Bronchial epithelial cell (primary cell): ENCODE measurements at regions not wholly inside any gene's neighbourhood (a gene's known extent, or its start where the extent isn't known, plus 50 kb on each side); places are given as distances from the start of the nearest gene placed in this dataset.

Experiments
- DNase-seq: peaks from one replicate; pipeline ENCODE4 v3.0.0-alpha.2; 2010; ENCODE audit warnings: low read depth
- FAIRE-seq: peaks from 2 replicates; lab custom pipeline; 2011; peaks lifted over from hg19 to GRCh38; lab: Jason Lieb, UNC
- H3K27me3 ChIP-seq: 2 replicates; pipeline ENCODE4 v1.5.1; 2011; ENCODE audit warnings: low read length; ENCODE audit not compliant: control insufficient read depth, insufficient read depth
- H3K36me3 ChIP-seq: 2 replicates; pipeline ENCODE4 v1.5.1; 2011; ENCODE audit warnings: low read length; ENCODE audit not compliant: control insufficient read depth, insufficient read depth
- H3K4me3 ChIP-seq: 2 replicates; pipeline ENCODE4 v1.5.1; 2011; ENCODE audit warnings: mild to moderate bottlenecking, low read depth, low read length, control low read depth
- TF ChIP-seq, protein P1 (sequence below): IDR thresholded peaks from 2 replicates; pipeline ENCODE4 v1.5.1; 2011; ENCODE audit warnings: mild to moderate bottlenecking, moderate library complexity, low read length, control low read depth, inconsistent platforms; ENCODE audit not compliant: insufficient read depth, severe bottlenecking

GRCh38 chr2:11097854-11098387 lies 57.3 kb upstream of the SLC66A3 start:
- DNase-seq: no peak
- H3K4me3 ChIP-seq: no peak overlapping the region
- TF ChIP-seq, protein P1, sequence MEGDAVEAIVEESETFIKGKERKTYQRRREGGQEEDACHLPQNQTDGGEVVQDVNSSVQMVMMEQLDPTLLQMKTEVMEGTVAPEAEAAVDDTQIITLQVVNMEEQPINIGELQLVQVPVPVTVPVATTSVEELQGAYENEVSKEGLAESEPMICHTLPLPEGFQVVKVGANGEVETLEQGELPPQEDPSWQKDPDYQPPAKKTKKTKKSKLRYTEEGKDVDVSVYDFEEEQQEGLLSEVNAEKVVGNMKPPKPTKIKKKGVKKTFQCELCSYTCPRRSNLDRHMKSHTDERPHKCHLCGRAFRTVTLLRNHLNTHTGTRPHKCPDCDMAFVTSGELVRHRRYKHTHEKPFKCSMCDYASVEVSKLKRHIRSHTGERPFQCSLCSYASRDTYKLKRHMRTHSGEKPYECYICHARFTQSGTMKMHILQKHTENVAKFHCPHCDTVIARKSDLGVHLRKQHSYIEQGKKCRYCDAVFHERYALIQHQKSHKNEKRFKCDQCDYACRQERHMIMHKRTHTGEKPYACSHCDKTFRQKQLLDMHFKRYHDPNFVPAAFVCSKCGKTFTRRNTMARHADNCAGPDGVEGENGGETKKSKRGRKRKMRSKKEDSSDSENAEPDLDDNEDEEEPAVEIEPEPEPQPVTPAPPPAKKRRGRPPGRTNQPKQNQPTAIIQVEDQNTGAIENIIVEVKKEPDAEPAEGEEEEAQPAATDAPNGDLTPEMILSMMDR: no peak
- no peaks in the 10 kb centered on the region for H3K36me3 ChIP-seq
- FAIRE-seq: no peak
- no peaks in the 10 kb centered on the region for H3K27me3 ChIP-seq

DNA sequence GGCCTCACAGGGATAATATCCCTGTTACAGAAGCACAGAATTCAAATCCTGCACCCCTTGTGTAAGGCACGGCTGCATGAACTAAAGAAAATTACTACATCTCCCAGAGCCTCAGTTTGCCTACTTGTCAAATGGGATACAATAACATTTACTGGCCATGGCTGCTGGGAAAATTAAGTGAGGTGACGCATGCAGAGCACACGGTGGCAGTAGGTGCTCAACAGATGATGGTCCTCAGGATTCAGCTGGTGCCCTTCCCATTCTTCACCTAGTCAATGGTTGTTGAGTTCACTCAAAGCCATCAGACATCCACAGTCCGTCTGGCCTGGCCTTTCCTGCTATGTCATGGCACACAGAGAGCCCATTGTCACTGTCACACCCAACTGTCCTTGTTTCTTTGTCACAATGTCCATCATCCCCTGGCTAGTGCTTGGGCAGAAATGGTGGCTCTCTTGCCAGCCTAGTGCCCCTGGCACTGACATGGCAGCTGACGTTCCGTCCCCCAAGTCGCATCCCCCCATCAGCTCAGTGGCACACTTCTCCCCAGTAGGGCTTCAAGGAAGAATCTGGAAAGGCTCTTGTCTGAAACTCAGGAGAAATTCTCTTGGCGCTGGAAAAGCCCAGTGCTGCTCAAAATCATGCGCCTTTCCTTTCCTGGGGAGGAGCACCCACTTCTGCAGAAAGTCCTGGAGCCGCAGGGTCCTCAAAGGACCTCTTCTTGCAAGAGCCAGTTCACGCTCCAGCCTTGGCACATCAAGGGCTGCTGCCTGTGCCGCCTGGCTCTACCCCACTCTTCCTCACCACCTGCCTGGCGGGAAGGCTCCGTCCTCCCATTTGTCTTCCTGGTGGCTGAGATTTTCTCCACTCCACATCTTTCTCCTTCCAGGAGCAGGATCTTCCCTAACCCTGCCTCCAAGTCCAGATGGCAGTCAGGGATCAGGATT lies 55.9 kb upstream of the SLC66A3 start:
- TF ChIP-seq, protein P1: no peak
- H3K36me3 ChIP-seq: no peaks in the 10 kb centered on the region
- DNase-seq: no peak
- no peak for FAIRE-seq
- H3K4me3 ChIP-seq: no peak overlapping the region
- H3K27me3 ChIP-seq: no peaks in the 10 kb centered on the region

DNA sequence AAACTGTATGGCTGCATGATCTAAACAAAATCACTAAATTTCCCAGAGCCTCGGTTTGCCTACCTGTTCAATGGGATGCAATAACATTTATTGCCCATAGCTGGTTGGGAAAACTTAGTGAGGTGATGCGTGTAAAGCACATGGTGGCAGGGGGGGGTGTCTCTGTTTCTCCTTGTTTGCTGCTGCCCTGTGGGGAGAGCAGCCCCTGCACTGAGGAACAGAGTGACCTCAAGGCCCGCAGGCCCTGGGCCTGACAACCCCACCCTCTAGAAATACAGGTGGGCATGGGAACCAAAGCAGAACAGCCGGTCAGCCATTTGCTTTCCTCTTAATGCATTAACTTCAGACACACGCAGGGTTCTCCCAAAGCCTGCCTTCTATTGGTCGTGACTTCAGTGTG lies 55.1 kb upstream of the SLC66A3 start:
- FAIRE-seq (no peak), DNase-seq (no peak)
- Histone ChIP-seq H3K36me3 (no peaks in the 10 kb centered on the region), H3K4me3 (no peak overlapping the region), H3K27me3 (no peaks in the 10 kb centered on the region)
- TF ChIP-seq, protein P1: no peak

GRCh38 chr2:11100976-11101375 lies 54.3 kb upstream of the SLC66A3 start:
- TF ChIP-seq, protein P1: no peak
- FAIRE-seq: no peak
- H3K36me3 ChIP-seq: no peaks in the 10 kb centered on the region
- no peaks in the 10 kb centered on the region for H3K27me3 ChIP-seq
- H3K4me3 ChIP-seq: no peak overlapping the region
- DNase-seq: no peak

DNA sequence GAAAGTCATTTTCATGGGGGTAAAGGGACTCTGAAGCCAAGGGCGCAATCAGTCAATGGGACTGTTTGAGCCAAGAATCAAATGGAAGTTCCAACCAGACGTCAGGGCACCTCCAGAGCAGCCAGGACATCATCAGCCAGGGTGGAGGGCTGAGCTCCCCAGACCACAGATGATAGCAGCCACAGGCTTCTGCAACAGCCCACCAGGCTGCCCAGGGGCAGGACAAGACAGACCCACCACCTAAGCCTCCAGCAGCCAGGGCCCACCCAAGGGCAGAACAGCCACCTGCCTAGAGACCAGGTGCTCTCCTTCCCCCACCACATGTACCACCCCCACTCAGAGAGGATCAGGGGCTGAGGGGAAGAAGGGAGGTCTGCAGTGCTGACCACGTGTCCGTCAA lies 53.8 kb upstream of the SLC66A3 start:
- TF ChIP-seq, protein P1: no peak
- Histone ChIP-seq H3K36me3 (no peaks in the 10 kb centered on the region), H3K27me3 (no peaks in the 10 kb centered on the region), H3K4me3 (no peak overlapping the region)
- DNase-seq: no peak
- FAIRE-seq: no peak
